GM12878 (cell line): ENCODE measurements at regions not wholly inside any gene's neighbourhood (a gene's known extent, or its start where the extent isn't known, plus 50 kb on each side); places are given as distances from the start of the nearest gene placed in this dataset.

Experiments used
- ATAC-seq: fragments of 200-7000 bp; cut with Tn5 transposase; 3 replicates; pipeline ENCODE4 v1.9.1; 2020; ENCODE audit warnings: mild to moderate bottlenecking, moderate library complexity
- BruUV-seq: library from RNA; stranded (reverse); fragments of 400-500 nt; replicated peaks from 2 replicates; lab custom pipeline; 2021; lab: Mats Ljungman, UMichigan
- CTCF ChIA-PET: fragments of 300-600 bp; sonication (Branson Sonifier 250); formaldehyde crosslinking; extraction: SDS; loops from one replicate; lab custom pipeline; 2021; ENCODE audit warnings: inconsistent platforms; lab: Yijun Ruan, JAX
- POLR2A ChIA-PET: fragments of 350-600 bp; formaldehyde crosslinking; extraction: SDS; loops from one replicate; lab custom pipeline; 2021; ENCODE audit warnings: inconsistent platforms; lab: Charles Lee
- RAD21 ChIA-PET: fragments of 300-600 bp; sonication (Branson Sonifier 250); formaldehyde crosslinking; loops from one replicate; lab custom pipeline; 2023; ENCODE audit warnings: antibody characterized with exemption; ENCODE audit not compliant: unreplicated experiment; lab: Charles Lee
- SMC1A ChIA-PET: fragments of 300-600 bp; sonication (Branson Sonifier 250); formaldehyde crosslinking; loops from one replicate; lab custom pipeline; 2023; ENCODE audit not compliant: unreplicated experiment, uncharacterized antibody; lab: Charles Lee
- DNase-seq: peaks from one replicate; pipeline ENCODE4 v3.0.0-alpha.2; 2011; ENCODE audit warnings: low read depth, low spot score
- FAIRE-seq: peaks from 3 replicates; lab custom pipeline; 2011; peaks lifted over from hg19 to GRCh38; lab: Jason Lieb, UNC
- H2AFZ ChIP-seq: 2 replicates; pipeline ENCODE4 v1.6.0; 2011; ENCODE audit warnings: low read depth, low read length, control low read depth; ENCODE audit not compliant: control insufficient read depth
- H3K27ac ChIP-seq: 2 replicates; pipeline ENCODE4 v1.5.1; 2011; ENCODE audit warnings: control low read depth; ENCODE audit not compliant: control insufficient read depth, insufficient read depth
- H3K27me3 ChIP-seq, 2 experiments: replicated peaks in 1 of 2; 2 replicates each; pipeline versions ENCODE4 v1.6.0 to v1.6.1; 2011; ENCODE audit warnings: low read length in 1 of 2; ENCODE audit not compliant: control insufficient read depth in 2 of 2, insufficient read depth in 2 of 2
- H3K36me3 ChIP-seq, 2 experiments: 2 replicates each; pipeline ENCODE4 v1.5.1; 2011; ENCODE audit warnings: low read length in 1 of 2; ENCODE audit not compliant: control insufficient read depth in 2 of 2, insufficient read depth in 2 of 2
- H3K4me1 ChIP-seq: 2 replicates; pipeline ENCODE4 v1.6.1; 2011; ENCODE audit warnings: mild to moderate bottlenecking, low read length, moderate library complexity, mixed read lengths; ENCODE audit not compliant: control insufficient read depth, insufficient read depth
- H3K4me2 ChIP-seq: 2 replicates; pipeline ENCODE4 v1.6.0; 2011; ENCODE audit warnings: control low read depth; ENCODE audit not compliant: control insufficient read depth, insufficient read depth
- H3K4me3 ChIP-seq: fragments of 200-600 bp; sonication (generic); 2 replicates; pipeline ENCODE4 v1.5.1; 2016
- H3K79me2 ChIP-seq: 2 replicates; pipeline ENCODE4 v1.6.0; 2011; ENCODE audit warnings: low read length; ENCODE audit not compliant: control insufficient read depth, insufficient read depth
- H3K9ac ChIP-seq: 2 replicates; pipeline ENCODE4 v1.8.0; 2011; ENCODE audit warnings: low read length, control low read depth, mixed read lengths; ENCODE audit not compliant: control insufficient read depth, insufficient read depth
- H3K9me3 ChIP-seq: replicated peaks from 3 replicates; pipeline ENCODE4 v1.5.1; 2011; ENCODE audit warnings: mild to moderate bottlenecking, low read length; ENCODE audit not compliant: control insufficient read depth, insufficient read depth
- H4K20me1 ChIP-seq: 2 replicates; pipeline ENCODE4 v1.6.0; 2011; ENCODE audit not compliant: control insufficient read depth, insufficient read depth
- CTCF ChIP-seq, 3 experiments: IDR thresholded peaks in 2 of 3; conservative IDR thresholded peaks in 1 of 3; 2 replicates each; pipeline ENCODE4 v1.5.1; 2011; ENCODE audit warnings: low read depth in 3 of 3, low read length in 3 of 3, mild to moderate bottlenecking in 3 of 3, control low read depth in 2 of 3, moderate library complexity in 2 of 3, inconsistent platforms in 1 of 3, mixed read lengths in 1 of 3; ENCODE audit not compliant: control insufficient read depth in 2 of 3, insufficient read depth in 1 of 3; ENCODE audit errors: extremely low read depth in 1 of 3
- DPF2 ChIP-seq: fragments of 450-650 bp; IDR thresholded peaks from 2 replicates; pipeline ENCODE4 v1.6.1; 2017; ENCODE audit warnings: mild to moderate bottlenecking
- EGR1 ChIP-seq, 2 experiments: IDR thresholded peaks; 1 replicate in 1 of 2; 2 replicates in 1 of 2; pipeline ENCODE4 v1.6.1; 2011 to 2012; ENCODE audit warnings: low read depth in 2 of 2, low read length in 2 of 2, borderline replicate concordance in 1 of 2, mild to moderate bottlenecking in 1 of 2, moderate library complexity in 1 of 2
- RAD21 ChIP-seq: IDR thresholded peaks from 2 replicates; pipeline ENCODE4 v1.6.1; 2011; ENCODE audit warnings: mild to moderate bottlenecking, low read depth, low read length, moderate library complexity; ENCODE audit not compliant: insufficient read depth
- SMC3 ChIP-seq: IDR thresholded peaks from 2 replicates; pipeline ENCODE4 v1.6.1; 2011; ENCODE audit warnings: low read length, improper control_type of control experiment, borderline replicate concordance
- TAF1 ChIP-seq: IDR thresholded peaks from 2 replicates; pipeline ENCODE4 v1.6.1; 2011; ENCODE audit warnings: mild to moderate bottlenecking, low read depth, low read length, borderline replicate concordance
- USF2 ChIP-seq: IDR thresholded peaks from 2 replicates; pipeline ENCODE4 v1.6.1; 2011; ENCODE audit warnings: low read depth, low read length, improper control_type of control experiment, borderline replicate concordance
- WGBS: methylation state at CpG from one replicate; pipeline ENCODE4 v1.1.6; 2016; ENCODE audit warnings: low lambda C conversion rate; ENCODE audit not compliant: insufficient replicate concordance, insufficient coverage; ENCODE audit errors: missing lambda C conversion rate; 5-methylcytosine and 5-hydroxymethylcytosine counted together
- in situ Hi-C: fragments of 300-500 bp; cut with MboI; formaldehyde crosslinking; loops from 9 replicates; pipeline ENCODE4 v1.14.3; 2018; ENCODE audit warnings: mixed read lengths
- intact Hi-C: fragments of 100-400 bp; cut with micrococcal nuclease; formaldehyde crosslinking; loops from one replicate; pipeline ENCODE4 v1.14.2; 2022; ENCODE audit not compliant: unreplicated experiment
- TF ChIP-seq, protein P1 (sequence below): IDR thresholded peaks from 2 replicates; pipeline ENCODE4 v1.6.1; 2012; ENCODE audit warnings: low read depth, low read length, improper control_type of control experiment

GRCh38 chr12:24597580-24597979 lies 351.3 kb downstream of the BCAT1 start:
- intact Hi-C loops: loop anchor here (2.0 to 5.0 kb wide), 4 partner anchors 135 to 489 kb away; no protein-coding TSS in a partner anchor
- SMC1A ChIA-PET: interaction anchor here (0.9 kb wide), 1 partner anchor 181 kb away, joined by 5 read pairs; no protein-coding TSS in a partner anchor
- no peaks in the 10 kb centered on the region for H4K20me1 ChIP-seq
- no peak for FAIRE-seq
- no peak for ATAC-seq
- no peak for DNase-seq
- no peak overlapping the region for H3K9ac ChIP-seq
- no peak overlapping the region for H3K4me3 ChIP-seq
- BruUV-seq: no TSS peak
- no peaks in the 10 kb centered on the region for H3K9me3 ChIP-seq
- TF ChIP-seq TAF1 (no peak), USF2 (no peak)
- TF ChIP-seq, all 136 proteins: peak for 0
- H3K4me1 ChIP-seq: no peaks in the 10 kb centered on the region
- in situ Hi-C loops: no loop called here
- no peaks in the 10 kb centered on the region for H3K79me2 ChIP-seq
- H2AFZ ChIP-seq: no peak overlapping the region
- no peak overlapping the region for H3K27ac ChIP-seq
- ChIA-PET CTCF (interaction anchor here (1.0 to 1.4 kb wide), 5 partner anchors 9 to 237 kb away, joined by 3 to 4 read pairs (median 3); no protein-coding TSS in a partner anchor), RAD21 (interaction anchor here (2.2 kb wide), 1 partner anchor 487 kb away, joined by 5 read pairs; no protein-coding TSS in a partner anchor), POLR2A (no interaction called here)
- H3K27me3 ChIP-seq: no peaks in the 10 kb centered on the region
- no peak overlapping the region for H3K4me2 ChIP-seq
- 86% methylated on average over 3 of the region's 3 CpGs for WGBS
- H3K36me3 ChIP-seq: no peaks in the 10 kb centered on the region

- RAD21 ChIA-PET: interaction anchor here (2.2 kb wide), 1 partner anchor 487 kb away, joined by 5 read pairs; no protein-coding TSS in a partner anchor
- Histone ChIP-seq H3K79me2 (no peaks in the 10 kb centered on the region), H3K27ac (no peak overlapping the region), H3K4me1 (no peaks in the 10 kb centered on the region), H2AFZ (no peak overlapping the region), H3K4me2 (no peak overlapping the region), H3K36me3 (no peaks in the 10 kb centered on the region), H3K9me3 (no peaks in the 10 kb centered on the region), H3K27me3 (no peaks in the 10 kb centered on the region), H3K9ac (no peak overlapping the region), H4K20me1 (no peaks in the 10 kb centered on the region), H3K4me3 (no peak overlapping the region)
- DNase-seq: no peak
- POLR2A ChIA-PET: no interaction called here
- peak; percentile 42; the same call in 1 of the 3 replicates for ATAC-seq
- peak; percentile 53 to 55 (median 55) for TF ChIP-seq CTCF (IDR thresholded peaks at IDR 0.05 in 2 of 3, conservative IDR thresholded peaks at IDR 0.05 in 1 of 3; ENCODE audit: control insufficient read depth in 2 of 3, extremely low read depth in 1 of 3, insufficient read depth in 1 of 3, low read depth in 3 of 3, low read length in 3 of 3)
- no peak for TF ChIP-seq EGR1 (IDR thresholded peaks at IDR 0.05; ENCODE audit: borderline replicate concordance in 1 of 2, low read depth in 2 of 2, low read length in 2 of 2)
- no peak for TF ChIP-seq DPF2
- TF ChIP-seq, protein P1, sequence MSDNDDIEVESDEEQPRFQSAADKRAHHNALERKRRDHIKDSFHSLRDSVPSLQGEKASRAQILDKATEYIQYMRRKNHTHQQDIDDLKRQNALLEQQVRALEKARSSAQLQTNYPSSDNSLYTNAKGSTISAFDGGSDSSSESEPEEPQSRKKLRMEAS: no peak
- TF ChIP-seq RAD21: peak; percentile 55
- peak; percentile 58; the same call in 1 of the 2 replicates for TF ChIP-seq SMC3
- no peak for FAIRE-seq
- WGBS: 45% methylated on average over 2 of the region's 2 CpGs
- BruUV-seq: no TSS peak
- in situ Hi-C loops: no loop called here
- intact Hi-C loops: loop anchor here (2.0 to 5.0 kb wide), 4 partner anchors 135 to 488 kb away; no protein-coding TSS in a partner anchor
- CTCF ChIA-PET: interaction anchor here (1.0 to 1.4 kb wide), 5 partner anchors 8 to 238 kb away, joined by 3 to 4 read pairs (median 3); no protein-coding TSS in a partner anchor
- SMC1A ChIA-PET: interaction anchor here (0.9 kb wide), 1 partner anchor 181 kb away, joined by 5 read pairs; no protein-coding TSS in a partner anchor
These were observed 352.0 kb downstream of the BCAT1 start for GRCh38 chr12:24596768-24597388.
